Smooth muscle cell (in vitro differentiated cells): ENCODE measurements at regions not wholly inside any gene's neighbourhood (a gene's known extent, or its start where the extent isn't known, plus 50 kb on each side); places are given as distances from the start of the nearest gene placed in this dataset.

Source experiments
- DNase-seq: peaks from one replicate; lab custom pipeline; 2025; ENCODE audit not compliant: unreplicated experiment; lab: John Stamatoyannopoulos, UW
- H2AFZ ChIP-seq: fragments of 200-600 bp; sonication (generic); 2 replicates; pipeline ENCODE4 v1.6.0; 2016; ENCODE audit warnings: antibody characterized with exemption, low read depth, mild to moderate bottlenecking
- H3F3A ChIP-seq: fragments of 200-600 bp; sonication (generic); 2 replicates; pipeline ENCODE4 v1.6.0; 2017; ENCODE audit warnings: antibody characterized with exemption, low read depth
- H3K27ac ChIP-seq: fragments of 200-600 bp; sonication (generic); 2 replicates; pipeline ENCODE4 v1.5.1; 2016; ENCODE audit warnings: low read depth, mild to moderate bottlenecking
- H3K27me3 ChIP-seq: fragments of 200-600 bp; sonication (generic); 2 replicates; pipeline ENCODE4 v1.6.1; 2016; ENCODE audit warnings: low read depth, mild to moderate bottlenecking
- H3K36me3 ChIP-seq: fragments of 200-600 bp; sonication (generic); 2 replicates; pipeline ENCODE4 v1.5.1; 2016; ENCODE audit warnings: low read depth
- H3K4me1 ChIP-seq: fragments of 200-600 bp; sonication (generic); 2 replicates; pipeline ENCODE4 v1.5.1; 2016; ENCODE audit warnings: low read depth
- H3K4me2 ChIP-seq: fragments of 200-600 bp; sonication (generic); 2 replicates; pipeline ENCODE4 v1.6.0; 2016; ENCODE audit warnings: mild to moderate bottlenecking
- H3K4me3 ChIP-seq: fragments of 200-600 bp; sonication (generic); 2 replicates; pipeline ENCODE4 v1.5.1; 2016; ENCODE audit warnings: mild to moderate bottlenecking
- H3K79me2 ChIP-seq: fragments of 200-600 bp; sonication (generic); 2 replicates; pipeline ENCODE4 v1.6.0; 2016; ENCODE audit warnings: low read depth, mild to moderate bottlenecking
- H3K9ac ChIP-seq: fragments of 200-600 bp; sonication (generic); 2 replicates; pipeline ENCODE4 v1.6.0; 2016; ENCODE audit warnings: low read depth
- H3K9me3 ChIP-seq: fragments of 200-600 bp; sonication (generic); replicated peaks from 2 replicates; pipeline ENCODE4 v1.5.1; 2016; ENCODE audit warnings: low read depth
- H4K20me1 ChIP-seq: fragments of 200-600 bp; sonication (generic); 2 replicates; pipeline ENCODE4 v1.6.0; 2016; ENCODE audit warnings: low read depth
- CTCF ChIP-seq: fragments of 200-600 bp; sonication (generic); IDR thresholded peaks from 2 replicates; pipeline ENCODE4 v1.5.1; 2017; ENCODE audit warnings: borderline replicate concordance, mild to moderate bottlenecking, antibody characterized with exemption; ENCODE audit not compliant: insufficient read depth, poor library complexity, severe bottlenecking
- whole genome bisulfite sequencing: methylation state at CpG from one replicate; pipeline ENCODE4 v1.1.7; 2016; ENCODE audit warnings: low lambda C conversion rate; 5-methylcytosine and 5-hydroxymethylcytosine counted together

GRCh38 chr10:8556321-8556720 lies 501.8 kb downstream of the GATA3 start:
- H3K4me2 ChIP-seq = no peak overlapping the region
- no peak overlapping the region for H2AFZ ChIP-seq
- no peaks in the 10 kb centered on the region for H3K27me3 ChIP-seq
- no peak for DNase-seq
- no peaks in the 10 kb centered on the region for H3K79me2 ChIP-seq
- no peak overlapping the region for H3K4me3 ChIP-seq
- H3F3A ChIP-seq = no peaks in the 10 kb centered on the region
- no peaks in the 10 kb centered on the region for H3K9me3 ChIP-seq
- no peak for TF ChIP-seq CTCF
- no peaks in the 10 kb centered on the region for H3K36me3 ChIP-seq
- no peak overlapping the region for H3K9ac ChIP-seq
- no peaks in the 10 kb centered on the region for H4K20me1 ChIP-seq
- H3K27ac ChIP-seq = no peak overlapping the region
- H3K4me1 ChIP-seq = peaks cover 5% of the 10 kb centered on the region

GRCh38 chr10:8563478-8563877 lies 509.0 kb downstream of the GATA3 start:
- Histone ChIP-seq H4K20me1 (no peaks in the 10 kb centered on the region), H3K4me1 (no peaks in the 10 kb centered on the region), H3K4me3 (no peak overlapping the region), H3K79me2 (no peaks in the 10 kb centered on the region), H3K9me3 (no peaks in the 10 kb centered on the region), H2AFZ (no peak overlapping the region), H3K36me3 (no peaks in the 10 kb centered on the region), H3K27me3 (peaks cover 12% of the 10 kb centered on the region), H3K27ac (no peak overlapping the region), H3K9ac (no peak overlapping the region), H3F3A (no peaks in the 10 kb centered on the region), H3K4me2 (no peak overlapping the region)
- DNase-seq = no peak
- WGBS = 93% methylated on average over 7 of the region's 7 CpGs
- TF ChIP-seq CTCF = no peak

- Histone ChIP-seq H3K4me3 (no peak overlapping the region), H3K4me1 (no peaks in the 10 kb centered on the region), H3K79me2 (no peaks in the 10 kb centered on the region), H3K27ac (no peak overlapping the region), H4K20me1 (no peaks in the 10 kb centered on the region), H3K9ac (no peak overlapping the region), H3K36me3 (no peaks in the 10 kb centered on the region), H3K27me3 (peaks cover 17% of the 10 kb centered on the region), H3F3A (no peaks in the 10 kb centered on the region), H3K4me2 (no peak overlapping the region), H3K9me3 (no peaks in the 10 kb centered on the region), H2AFZ (no peak overlapping the region)
- WGBS = 97% methylated on average over 3 of the region's 3 CpGs
- no peak for DNase-seq
- TF ChIP-seq CTCF = no peak
Measured at GRCh38 chr10:8566737-8567136, 512.2 kb downstream of the GATA3 start.

GRCh38 chr10:8568401-8568800 lies 513.9 kb downstream of the GATA3 start:
- 87% methylated on average over 4 of the region's 4 CpGs for WGBS
- Histone ChIP-seq H4K20me1 (no peaks in the 10 kb centered on the region), H3K79me2 (no peaks in the 10 kb centered on the region), H3K27ac (no peak overlapping the region), H2AFZ (no peak overlapping the region), H3K4me1 (no peaks in the 10 kb centered on the region), H3F3A (no peaks in the 10 kb centered on the region), H3K36me3 (no peaks in the 10 kb centered on the region), H3K4me3 (no peak overlapping the region), H3K4me2 (no peak overlapping the region), H3K9me3 (no peaks in the 10 kb centered on the region), H3K27me3 (peaks cover 26% of the 10 kb centered on the region), H3K9ac (no peak overlapping the region)
- TF ChIP-seq CTCF = no peak
- DNase-seq = no peak
